ENCODE measurements at regions not wholly inside any gene's neighbourhood (a gene's known extent, or its start where the extent isn't known, plus 50 kb on each side); places are given as distances from the start of the nearest gene placed in this dataset.

DNA sequence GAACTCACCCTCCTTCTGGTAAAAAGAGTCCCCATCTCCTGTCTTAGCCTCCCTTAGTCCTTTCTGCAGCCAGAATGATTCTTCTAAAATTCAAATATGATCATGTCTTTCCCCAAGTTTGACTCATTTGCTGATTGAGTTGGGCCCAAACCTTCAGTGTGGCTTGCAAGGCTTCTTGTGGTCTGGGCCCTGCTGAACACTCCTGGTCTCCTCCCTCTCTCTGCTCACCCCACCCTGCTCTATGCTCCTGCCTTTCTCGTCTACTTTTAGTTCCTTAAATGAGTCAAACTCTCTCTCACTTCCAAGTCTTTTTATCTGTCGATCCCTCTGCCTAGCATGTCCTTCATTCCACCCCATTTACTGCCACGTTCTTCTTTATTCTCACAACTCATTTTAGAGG is 72.6 kb downstream of the CCR1 start:
- Histone ChIP-seq H3K27me3 (ENCODE audit: control insufficient read depth, insufficient read depth, low read length) (no peaks in the 10 kb centered on the region), H3K4me3 (ENCODE audit: low read depth, low read length) (no peak overlapping the region), H3K36me3 (ENCODE audit: control insufficient read depth, insufficient read depth, low read length) (no peaks in the 10 kb centered on the region)
- FAIRE-seq (no peak), DNase-seq (ENCODE audit: low read depth) (peak; percentile 33)
- TF ChIP-seq, protein P1, sequence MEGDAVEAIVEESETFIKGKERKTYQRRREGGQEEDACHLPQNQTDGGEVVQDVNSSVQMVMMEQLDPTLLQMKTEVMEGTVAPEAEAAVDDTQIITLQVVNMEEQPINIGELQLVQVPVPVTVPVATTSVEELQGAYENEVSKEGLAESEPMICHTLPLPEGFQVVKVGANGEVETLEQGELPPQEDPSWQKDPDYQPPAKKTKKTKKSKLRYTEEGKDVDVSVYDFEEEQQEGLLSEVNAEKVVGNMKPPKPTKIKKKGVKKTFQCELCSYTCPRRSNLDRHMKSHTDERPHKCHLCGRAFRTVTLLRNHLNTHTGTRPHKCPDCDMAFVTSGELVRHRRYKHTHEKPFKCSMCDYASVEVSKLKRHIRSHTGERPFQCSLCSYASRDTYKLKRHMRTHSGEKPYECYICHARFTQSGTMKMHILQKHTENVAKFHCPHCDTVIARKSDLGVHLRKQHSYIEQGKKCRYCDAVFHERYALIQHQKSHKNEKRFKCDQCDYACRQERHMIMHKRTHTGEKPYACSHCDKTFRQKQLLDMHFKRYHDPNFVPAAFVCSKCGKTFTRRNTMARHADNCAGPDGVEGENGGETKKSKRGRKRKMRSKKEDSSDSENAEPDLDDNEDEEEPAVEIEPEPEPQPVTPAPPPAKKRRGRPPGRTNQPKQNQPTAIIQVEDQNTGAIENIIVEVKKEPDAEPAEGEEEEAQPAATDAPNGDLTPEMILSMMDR (IDR thresholded peaks at IDR 0.05; ENCODE audit: insufficient read depth, low read length, severe bottlenecking) = no peak

DNA sequence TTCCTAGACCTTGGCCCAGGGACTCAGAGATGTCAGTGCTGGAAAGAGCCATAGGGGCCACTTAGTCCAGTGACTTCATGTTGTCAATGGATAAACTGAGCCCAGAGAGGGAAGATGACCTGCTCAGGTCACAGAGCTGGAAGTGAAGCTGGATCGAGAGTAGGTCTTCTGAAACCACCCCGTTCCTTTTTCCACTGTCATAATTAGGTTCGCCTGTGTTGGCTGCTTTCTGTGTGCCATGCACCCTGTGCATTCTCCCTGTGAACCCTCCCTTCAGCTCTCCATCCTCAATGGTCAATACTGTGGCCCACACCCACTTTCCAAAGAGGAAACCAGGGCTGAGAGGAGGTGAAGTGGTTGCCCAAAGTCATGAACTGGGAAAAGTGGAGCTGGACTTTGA is 74.8 kb downstream of the CCR1 start:
- TF ChIP-seq, protein P1 (IDR thresholded peaks at IDR 0.05; ENCODE audit: insufficient read depth, low read length, severe bottlenecking) = no peak
- no peak overlapping the region for H3K4me3 ChIP-seq (ENCODE audit: low read depth, low read length)
- no peaks in the 10 kb centered on the region for H3K27me3 ChIP-seq (ENCODE audit: control insufficient read depth, insufficient read depth, low read length)
- DNase-seq (ENCODE audit: low read depth) (no peak), FAIRE-seq (peak; percentile 23)
- H3K36me3 ChIP-seq (ENCODE audit: control insufficient read depth, insufficient read depth, low read length) = no peaks in the 10 kb centered on the region

DNA sequence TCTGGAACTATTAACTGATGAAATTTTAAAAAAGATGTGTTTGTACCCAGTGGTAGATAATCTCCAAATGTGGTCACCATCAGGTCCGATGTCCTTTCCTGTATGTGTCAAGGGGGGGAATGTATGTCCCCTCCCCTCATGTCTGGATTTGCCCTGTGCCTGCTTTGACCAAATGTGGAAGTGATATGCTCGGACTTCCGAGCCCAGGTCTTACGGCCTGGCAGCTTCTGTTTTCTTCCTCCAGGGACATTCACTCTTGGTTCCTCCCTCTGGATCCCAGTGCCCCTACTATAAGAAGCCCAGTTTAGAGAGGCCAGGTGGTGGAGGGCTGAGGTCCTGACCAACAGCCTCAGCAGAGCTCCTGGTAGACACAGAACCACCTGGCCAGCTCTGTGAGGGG is 75.5 kb downstream of the CCR1 start:
- FAIRE-seq = no peak
- TF ChIP-seq, protein P1 (IDR thresholded peaks at IDR 0.05; ENCODE audit: insufficient read depth, low read length, severe bottlenecking) = no peak
- no peaks in the 10 kb centered on the region for H3K27me3 ChIP-seq (ENCODE audit: control insufficient read depth, insufficient read depth, low read length)
- H3K36me3 ChIP-seq (ENCODE audit: control insufficient read depth, insufficient read depth, low read length) = no peaks in the 10 kb centered on the region
- no peak overlapping the region for H3K4me3 ChIP-seq (ENCODE audit: low read depth, low read length)
- no peak for DNase-seq (ENCODE audit: low read depth)

DNA sequence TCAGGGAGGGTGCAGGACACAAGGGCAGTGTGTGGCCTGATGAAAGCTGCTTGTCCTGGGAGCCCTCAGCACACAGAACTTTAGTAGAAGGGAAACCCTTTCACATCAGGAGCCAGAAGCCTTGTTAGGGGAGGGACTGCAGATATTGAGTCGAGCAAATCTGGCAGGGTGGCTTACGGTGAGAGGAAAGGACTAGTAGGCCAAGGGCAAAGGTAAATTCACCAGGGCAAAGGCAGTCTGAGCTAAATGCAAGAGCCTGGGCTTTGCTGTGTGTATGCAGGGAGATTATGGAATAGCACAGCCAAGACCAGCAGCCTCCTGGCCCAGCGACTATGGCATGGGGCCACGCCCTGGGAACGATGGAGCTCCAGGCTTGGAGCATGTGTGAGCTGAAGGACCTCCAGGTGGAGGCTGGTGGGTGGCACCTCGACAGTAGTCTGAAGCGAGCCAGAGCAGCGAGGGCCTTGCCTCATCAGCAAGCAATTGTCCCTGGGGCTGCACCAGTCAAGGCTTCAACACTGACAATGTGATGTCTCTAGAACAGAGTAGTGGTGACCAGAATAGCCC is 76.1 kb downstream of the CCR1 start:
- DNase-seq (ENCODE audit: low read depth) (no peak), FAIRE-seq (no peak)
- no peak overlapping the region for H3K4me3 ChIP-seq (ENCODE audit: low read depth, low read length)
- no peaks in the 10 kb centered on the region for H3K27me3 ChIP-seq (ENCODE audit: control insufficient read depth, insufficient read depth, low read length)
- TF ChIP-seq, protein P1 (IDR thresholded peaks at IDR 0.05; ENCODE audit: insufficient read depth, low read length, severe bottlenecking) = no peak
- H3K36me3 ChIP-seq (ENCODE audit: control insufficient read depth, insufficient read depth, low read length) = no peaks in the 10 kb centered on the region

DNA sequence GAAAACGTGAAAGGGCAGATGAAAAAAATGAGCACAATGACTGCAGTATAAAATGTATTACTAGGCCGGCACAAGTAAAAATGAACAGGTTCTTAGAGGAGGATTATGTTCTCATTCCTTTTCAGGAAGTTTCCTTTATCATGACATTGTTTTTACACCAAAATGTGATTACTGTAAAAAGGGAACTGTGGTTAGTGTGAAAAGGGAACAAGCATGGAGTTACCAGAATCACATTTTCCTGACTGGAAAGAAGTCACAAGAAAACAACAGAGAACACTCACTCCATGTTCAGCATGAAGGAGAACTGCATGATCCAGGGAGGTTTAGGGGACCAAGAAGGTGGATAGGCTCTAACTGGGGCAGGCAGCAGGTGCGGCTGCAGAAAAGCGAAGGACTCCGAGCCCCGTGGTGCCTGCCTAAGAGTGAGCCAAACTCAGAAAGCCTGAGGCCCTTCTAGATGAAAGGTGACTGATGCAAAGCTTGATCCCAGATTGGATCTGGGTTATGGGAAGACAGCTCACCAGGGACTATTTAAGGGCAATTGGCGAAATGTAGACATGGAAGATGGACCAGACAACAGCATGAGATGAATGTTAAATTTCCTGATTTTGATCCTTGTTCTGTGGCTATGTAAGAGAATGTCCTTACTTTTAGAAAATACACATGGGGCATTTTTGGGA is 77.3 kb downstream of the CCR1 start:
- no peaks in the 10 kb centered on the region for H3K36me3 ChIP-seq (ENCODE audit: control insufficient read depth, insufficient read depth, low read length)
- no peak for FAIRE-seq

More for the DNA sequence above, 77.3 kb downstream of the CCR1 start:
- Histone ChIP-seq H3K27me3 (ENCODE audit: control insufficient read depth, insufficient read depth, low read length) (no peaks in the 10 kb centered on the region), H3K4me3 (ENCODE audit: low read depth, low read length) (no peak overlapping the region)
- TF ChIP-seq, protein P1 (IDR thresholded peaks at IDR 0.05; ENCODE audit: insufficient read depth, low read length, severe bottlenecking) = no peak
- DNase-seq (ENCODE audit: low read depth) = no peak
